Natural killer cell (primary cell): ENCODE measurements at regions not wholly inside any gene's neighbourhood (a gene's known extent, or its start where the extent isn't known, plus 50 kb on each side); places are given as distances from the start of the nearest gene placed in this dataset.

Experiments
- ATAC-seq, 3 donors: fragments of 150-1000 bp in 2 of 3; fragments of 200-7000 bp in 1 of 3; cut with Tn5 transposase; 1 replicate in 1 of 3; 2 replicates in 2 of 3; pipeline ENCODE4 v1.10.0; 2021; ENCODE audit warnings: mild to moderate bottlenecking in 2 of 3, moderate library complexity in 2 of 3
- DNase-seq, 2 donors: peaks; one replicate each; pipeline versions ENCODE4 v3.0.0 to v3.0.0-alpha.2; 2013 to 2021; ENCODE audit warnings: mixed read lengths in 1 of 2
- H3K27ac ChIP-seq: one replicate; pipeline ENCODE4 v1.5.1; 2013; ENCODE audit warnings: mild to moderate bottlenecking, low read length
- H3K27me3 ChIP-seq: one replicate; pipeline ENCODE4 v1.6.1; 2013; ENCODE audit warnings: low read length; ENCODE audit not compliant: control insufficient read depth, insufficient read depth
- H3K36me3 ChIP-seq: one replicate; pipeline ENCODE4 v1.6.1; 2013; ENCODE audit warnings: low read length; ENCODE audit not compliant: control insufficient read depth, insufficient read depth
- H3K4me1 ChIP-seq: one replicate; pipeline ENCODE4 v1.6.1; 2013; ENCODE audit warnings: low read length; ENCODE audit not compliant: control insufficient read depth, insufficient read depth
- H3K4me3 ChIP-seq: one replicate; pipeline ENCODE4 v1.5.1; 2013; ENCODE audit warnings: low read length
- H3K9me3 ChIP-seq: one replicate; pipeline ENCODE4 v1.6.1; 2013; ENCODE audit warnings: low read length; ENCODE audit not compliant: control insufficient read depth, insufficient read depth
- H3K27ac Mint-ChIP-seq, 2 donors: one replicate each; pipeline ENCODE4 v1.8.0; 2022; ENCODE audit warnings: mild to moderate bottlenecking in 2 of 2, mixed read lengths in 2 of 2, moderate library complexity in 1 of 2
- H3K27me3 Mint-ChIP-seq, 2 donors: one replicate each; pipeline ENCODE4 v1.8.0; 2022; ENCODE audit warnings: low read depth in 2 of 2, mixed read lengths in 2 of 2
- H3K36me3 Mint-ChIP-seq: one replicate; pipeline ENCODE4 v1.8.0; 2022; ENCODE audit warnings: mixed read lengths
- H3K4me1 Mint-ChIP-seq, 2 donors: one replicate each; pipeline ENCODE4 v1.8.0; 2022; ENCODE audit warnings: mixed read lengths in 2 of 2
- H3K4me3 Mint-ChIP-seq: one replicate; pipeline ENCODE4 v1.8.0; 2022; ENCODE audit warnings: mild to moderate bottlenecking, moderate library complexity, mixed read lengths
- H3K9me3 Mint-ChIP-seq, 2 donors: one replicate each; pipeline ENCODE4 v1.8.0; 2022; ENCODE audit warnings: mixed read lengths in 2 of 2
- CTCF ChIP-seq: fragments of 200-600 bp; IDR thresholded peaks from one replicate; pipeline ENCODE4 v1.8.0; 2022; ENCODE audit warnings: antibody characterized with exemption
- WGBS: methylation state at CpG from one replicate; pipeline ENCODE4 v1.1.7; 2013; ENCODE audit warnings: missing lambda C conversion rate; ENCODE audit not compliant: insufficient coverage; 5-methylcytosine and 5-hydroxymethylcytosine counted together
- intact Hi-C: fragments of 100-400 bp; cut with micrococcal nuclease; formaldehyde crosslinking; loops from one replicate; pipeline ENCODE4 v1.14.2; 2022

- intact Hi-C loops, result no loop called here
- Histone ChIP-seq H3K27ac (no peak overlapping the region), H3K4me3 (no peak overlapping the region), H3K4me1 (no peaks in the 10 kb centered on the region), H3K36me3 (no peaks in the 10 kb centered on the region), H3K9me3 (no peaks in the 10 kb centered on the region), H3K27me3 (peaks cover 2% of the 10 kb centered on the region)
- H3K36me3 Mint-ChIP-seq, result no peaks in the 10 kb centered on the region
- no peak for TF ChIP-seq CTCF
- ATAC-seq, result no peak
- WGBS, result 80% methylated on average over 1 of the region's 1 CpG
- H3K27me3 Mint-ChIP-seq, result peaks cover 27 to 56% of the 10 kb centered on the region in 2 donors
- H3K4me3 Mint-ChIP-seq, result no peak overlapping the region
- no peak overlapping the region for H3K27ac Mint-ChIP-seq
- H3K9me3 Mint-ChIP-seq, result peaks cover 0 to 2% of the 10 kb centered on the region in 2 donors
- no peaks in the 10 kb centered on the region for H3K4me1 Mint-ChIP-seq
- DNase-seq, result no peak
These were observed 103.3 kb downstream of the METTL4 start for GRCh38 chr18:2468051-2468450.

- intact Hi-C loops, result no loop called here
- no peak for ATAC-seq
- Mint-ChIP-seq H3K4me3 (no peak overlapping the region), H3K36me3 (no peaks in the 10 kb centered on the region), H3K27ac (no peak overlapping the region), H3K4me1 (no peaks in the 10 kb centered on the region), H3K9me3 (peaks cover 0 to 2% of the 10 kb centered on the region in 2 donors), H3K27me3 (peaks cover 22 to 50% of the 10 kb centered on the region in 2 donors)
- H3K9me3 ChIP-seq, result no peaks in the 10 kb centered on the region
- H3K36me3 ChIP-seq, result no peaks in the 10 kb centered on the region
- no peak for DNase-seq
- no peaks in the 10 kb centered on the region for H3K4me1 ChIP-seq
- H3K27ac ChIP-seq, result no peak overlapping the region
- no peak overlapping the region for H3K4me3 ChIP-seq
- WGBS, result 85% methylated on average over 2 of the region's 2 CpGs
- no peaks in the 10 kb centered on the region for H3K27me3 ChIP-seq
- TF ChIP-seq CTCF, result no peak
These were observed 99.8 kb downstream of the METTL4 start for GRCh38 chr18:2471523-2471922.

- Histone ChIP-seq H3K4me3 (no peak overlapping the region), H3K27me3 (no peaks in the 10 kb centered on the region), H3K9me3 (no peaks in the 10 kb centered on the region), H3K27ac (no peak overlapping the region), H3K4me1 (no peaks in the 10 kb centered on the region), H3K36me3 (no peaks in the 10 kb centered on the region)
- Mint-ChIP-seq H3K9me3 (no peaks in the 10 kb centered on the region), H3K27ac (no peak overlapping the region), H3K4me3 (no peak overlapping the region), H3K27me3 (peaks cover 26 to 45% of the 10 kb centered on the region in 2 donors), H3K4me1 (no peaks in the 10 kb centered on the region), H3K36me3 (no peaks in the 10 kb centered on the region)
- TF ChIP-seq CTCF, result no peak
- intact Hi-C loops, result no loop called here
- no peak for DNase-seq
- ATAC-seq, result no peak
- no CpG with 5 or more reads among the region's 1 CpG for WGBS
These were observed 92.6 kb downstream of the METTL4 start for GRCh38 chr18:2478662-2479061.

GRCh38 chr18:2480536-2480935 is 90.8 kb downstream of the METTL4 start:
- Histone ChIP-seq H3K4me3 (no peak overlapping the region), H3K4me1 (no peaks in the 10 kb centered on the region), H3K36me3 (no peaks in the 10 kb centered on the region), H3K27me3 (no peaks in the 10 kb centered on the region), H3K9me3 (no peaks in the 10 kb centered on the region), H3K27ac (no peak overlapping the region)
- Mint-ChIP-seq H3K36me3 (no peaks in the 10 kb centered on the region), H3K27ac (no peak overlapping the region), H3K4me1 (no peaks in the 10 kb centered on the region), H3K9me3 (no peaks in the 10 kb centered on the region), H3K4me3 (no peak overlapping the region), H3K27me3 (peaks cover 23 to 31% of the 10 kb centered on the region in 2 donors)
- TF ChIP-seq CTCF, result no peak
- DNase-seq, result no peak
- no peak for ATAC-seq
- intact Hi-C loops, result no loop called here
- WGBS, result 77% methylated on average over 1 of the region's 2 CpGs
